Trophoblast cell (in vitro differentiated cells and primary cell): ENCODE measurements at regions not wholly inside any gene's neighbourhood (a gene's known extent, or its start where the extent isn't known, plus 50 kb on each side); places are given as distances from the start of the nearest gene placed in this dataset.

Experiments
- DNase-seq, 2 donors: peaks; one replicate each; pipeline ENCODE4 v3.0.0-alpha.2; 2016
- H2AFZ ChIP-seq: 2 replicates; pipeline ENCODE4 v1.6.1; 2013; ENCODE audit warnings: low read length, moderate library complexity, mild to moderate bottlenecking; ENCODE audit not compliant: insufficient read depth, poor library complexity
- H2AK5ac ChIP-seq: 2 replicates; pipeline ENCODE4 v1.6.1; 2013; ENCODE audit warnings: mild to moderate bottlenecking, low read length
- H2BK120ac ChIP-seq: 2 replicates; pipeline ENCODE4 v1.6.1; 2013; ENCODE audit warnings: low read length, mild to moderate bottlenecking, moderate library complexity; ENCODE audit not compliant: insufficient read depth, poor library complexity
- H2BK12ac ChIP-seq: 2 replicates; pipeline ENCODE4 v1.6.1; 2013; ENCODE audit warnings: mild to moderate bottlenecking, low read length, moderate library complexity
- H2BK5ac ChIP-seq: 2 replicates; pipeline ENCODE4 v1.6.1; 2013; ENCODE audit warnings: low read length, low read depth, moderate library complexity, mild to moderate bottlenecking; ENCODE audit not compliant: poor library complexity
- H3K14ac ChIP-seq: 2 replicates; pipeline ENCODE4 v1.6.1; 2013; ENCODE audit warnings: mild to moderate bottlenecking, low read length
- H3K18ac ChIP-seq: 2 replicates; pipeline ENCODE4 v1.6.1; 2013; ENCODE audit warnings: mild to moderate bottlenecking, low read length
- H3K23ac ChIP-seq: 2 replicates; pipeline ENCODE4 v1.6.1; 2013; ENCODE audit warnings: low read length
- H3K27ac ChIP-seq: 2 replicates; pipeline ENCODE4 v1.5.1; 2013; ENCODE audit warnings: low read depth, mild to moderate bottlenecking, inconsistent platforms, low read length, moderate library complexity
- H3K27me3 ChIP-seq: 2 replicates; pipeline ENCODE4 v1.6.1; 2013; ENCODE audit warnings: inconsistent platforms, mild to moderate bottlenecking, low read length, moderate library complexity; ENCODE audit not compliant: insufficient read depth
- H3K36me3 ChIP-seq, 2 experiments: 1 replicate in 1 of 2; 2 replicates in 1 of 2; pipeline ENCODE4 v1.6.1; 2013; ENCODE audit warnings: low read length in 2 of 2, mild to moderate bottlenecking in 2 of 2, moderate library complexity in 1 of 2; ENCODE audit not compliant: insufficient read depth in 2 of 2, control insufficient read depth in 1 of 2
- H3K4ac ChIP-seq: 2 replicates; pipeline ENCODE4 v1.6.1; 2013; ENCODE audit warnings: low read depth, mild to moderate bottlenecking, low read length, moderate library complexity
- H3K4me1 ChIP-seq, 2 experiments: 1 replicate in 1 of 2; 2 replicates in 1 of 2; pipeline ENCODE4 v1.6.1; 2013; ENCODE audit warnings: low read length in 2 of 2, mild to moderate bottlenecking in 2 of 2, moderate library complexity in 1 of 2; ENCODE audit not compliant: insufficient read depth in 2 of 2, control insufficient read depth in 1 of 2
- H3K4me2 ChIP-seq: 2 replicates; pipeline ENCODE4 v1.6.1; 2013; ENCODE audit warnings: inconsistent platforms, mild to moderate bottlenecking, low read length, moderate library complexity
- H3K4me3 ChIP-seq: 2 replicates; pipeline ENCODE4 v1.5.1; 2013; ENCODE audit warnings: mild to moderate bottlenecking, low read depth, low read length, inconsistent platforms
- H3K79me1 ChIP-seq: one replicate; pipeline ENCODE4 v1.6.1; 2013; ENCODE audit warnings: low read length
- H3K79me2 ChIP-seq: 2 replicates; pipeline ENCODE4 v1.6.1; 2013; ENCODE audit warnings: low read length, mild to moderate bottlenecking; ENCODE audit not compliant: control insufficient read depth, insufficient read depth, poor library complexity
- H3K9ac ChIP-seq: 2 replicates; pipeline ENCODE4 v1.6.1; 2013; ENCODE audit warnings: mild to moderate bottlenecking, low read length
- H3K9me3 ChIP-seq: 2 replicates; pipeline ENCODE4 v1.6.1; 2013; ENCODE audit warnings: low read depth, mild to moderate bottlenecking, control low read depth, inconsistent platforms, low read length; ENCODE audit not compliant: insufficient read depth
- H4K12ac ChIP-seq: 2 replicates; pipeline ENCODE4 v1.6.1; 2013; ENCODE audit warnings: low read depth, mild to moderate bottlenecking, low read length, moderate library complexity
- H4K8ac ChIP-seq: 2 replicates; pipeline ENCODE4 v1.6.1; 2013; ENCODE audit warnings: low read depth, mild to moderate bottlenecking, low read length, moderate library complexity
- H4K91ac ChIP-seq: one replicate; pipeline ENCODE4 v1.6.1; 2013; ENCODE audit warnings: low read depth, mild to moderate bottlenecking, low read length, moderate library complexity
- whole genome bisulfite sequencing: extraction: QIAGEN DNeasy Blood & Tissue Kit; methylation state at CpG from one replicate; pipeline ENCODE4 v1.1.7; 2013; ENCODE audit warnings: missing lambda C conversion rate; ENCODE audit not compliant: insufficient read length, insufficient coverage; ENCODE audit errors: extremely low coverage; 5-methylcytosine and 5-hydroxymethylcytosine counted together

GRCh38 chr9:8036914-8037524 is 237.4 kb upstream of the DMAC1 start:
- H2AFZ ChIP-seq, result no peak overlapping the region
- H3K27me3 ChIP-seq, result no peaks in the 10 kb centered on the region
- H3K4me2 ChIP-seq, result no peak overlapping the region
- no peak overlapping the region for H4K12ac ChIP-seq
- DNase-seq, result no peak
- H3K18ac ChIP-seq, result no peak overlapping the region
- H3K9me3 ChIP-seq, result peaks cover 7% of the 10 kb centered on the region
- H3K79me1 ChIP-seq, result no peaks in the 10 kb centered on the region
- H3K4ac ChIP-seq, result no peak overlapping the region
- H3K27ac ChIP-seq, result no peak overlapping the region
- no peaks in the 10 kb centered on the region for H3K36me3 ChIP-seq
- no peak overlapping the region for H4K8ac ChIP-seq
- no peak overlapping the region for H2BK12ac ChIP-seq
- H2BK120ac ChIP-seq, result no peak overlapping the region
- H3K23ac ChIP-seq, result no peak overlapping the region
- no peak overlapping the region for H4K91ac ChIP-seq
- no peak overlapping the region for H3K9ac ChIP-seq
- H3K4me3 ChIP-seq, result no peak overlapping the region
- no peak overlapping the region for H2AK5ac ChIP-seq
- H3K4me1 ChIP-seq, result no peaks in the 10 kb centered on the region
- no peaks in the 10 kb centered on the region for H3K79me2 ChIP-seq
- H2BK5ac ChIP-seq, result no peak overlapping the region
- no peak overlapping the region for H3K14ac ChIP-seq

GRCh38 chr9:8033794-8034193 is 234.2 kb upstream of the DMAC1 start:
- H3K36me3 ChIP-seq, result no peaks in the 10 kb centered on the region
- no peak overlapping the region for H4K12ac ChIP-seq
- no peak overlapping the region for H2AK5ac ChIP-seq
- H3K79me1 ChIP-seq, result no peaks in the 10 kb centered on the region
- no peak for DNase-seq
- no peak overlapping the region for H2BK12ac ChIP-seq
- H3K79me2 ChIP-seq, result no peaks in the 10 kb centered on the region
- H2BK5ac ChIP-seq, result no peak overlapping the region
- WGBS, result no CpG with 5 or more reads among the region's 2 CpGs
- H3K9me3 ChIP-seq, result peaks cover 7% of the 10 kb centered on the region
- H3K4me1 ChIP-seq, result no peaks in the 10 kb centered on the region
- H3K4ac ChIP-seq, result no peak overlapping the region
- no peak overlapping the region for H3K27ac ChIP-seq
- H2AFZ ChIP-seq, result no peak overlapping the region
- H3K4me2 ChIP-seq, result no peak overlapping the region
- H3K23ac ChIP-seq, result no peak overlapping the region
- no peak overlapping the region for H4K8ac ChIP-seq
- H3K9ac ChIP-seq, result no peak overlapping the region
- H2BK120ac ChIP-seq, result no peak overlapping the region
- H3K14ac ChIP-seq, result no peak overlapping the region
- H3K18ac ChIP-seq, result no peak overlapping the region
- H4K91ac ChIP-seq, result no peak overlapping the region
- H3K27me3 ChIP-seq, result no peaks in the 10 kb centered on the region
- no peak overlapping the region for H3K4me3 ChIP-seq

- Histone ChIP-seq H2BK12ac (no peak overlapping the region), H4K91ac (no peak overlapping the region), H3K14ac (no peak overlapping the region), H3K27ac (peak overlapping the region; percentile 56), H3K9ac (no peak overlapping the region), H3K36me3 (no peaks in the 10 kb centered on the region), H2BK120ac (no peak overlapping the region), H3K4me3 (no peak overlapping the region), H3K18ac (no peak overlapping the region), H3K79me1 (no peaks in the 10 kb centered on the region), H3K4me2 (no peak overlapping the region), H3K4me1 (no peaks in the 10 kb centered on the region), H3K79me2 (no peaks in the 10 kb centered on the region), H3K23ac (no peak overlapping the region), H4K12ac (no peak overlapping the region), H4K8ac (no peak overlapping the region), H2BK5ac (no peak overlapping the region), H3K27me3 (no peaks in the 10 kb centered on the region), H2AFZ (no peak overlapping the region), H3K9me3 (no peaks in the 10 kb centered on the region), H2AK5ac (no peak overlapping the region), H3K4ac (no peak overlapping the region)
- WGBS, result no CpG with 5 or more reads among the region's 4 CpGs
- no peak for DNase-seq
Measured at GRCh38 chr9:8030095-8030494, 230.5 kb upstream of the DMAC1 start.

GRCh38 chr9:8027351-8027750 is 227.8 kb upstream of the DMAC1 start:
- H3K79me1 ChIP-seq, result no peaks in the 10 kb centered on the region
- no peak overlapping the region for H2BK12ac ChIP-seq
- no peak overlapping the region for H4K8ac ChIP-seq
- no peak overlapping the region for H3K4ac ChIP-seq
- no peaks in the 10 kb centered on the region for H3K9me3 ChIP-seq
- no peak overlapping the region for H2BK5ac ChIP-seq
- H3K4me1 ChIP-seq, result no peaks in the 10 kb centered on the region
- no peak overlapping the region for H3K9ac ChIP-seq
- H2AFZ ChIP-seq, result no peak overlapping the region
- WGBS, result no CpG with 5 or more reads among the region's 4 CpGs
- no peak overlapping the region for H2BK120ac ChIP-seq
- H3K4me3 ChIP-seq, result no peak overlapping the region
- no peak overlapping the region for H2AK5ac ChIP-seq
- no peak overlapping the region for H3K18ac ChIP-seq
- no peak overlapping the region for H3K27ac ChIP-seq
- no peaks in the 10 kb centered on the region for H3K27me3 ChIP-seq
- H4K12ac ChIP-seq, result no peak overlapping the region
- H3K4me2 ChIP-seq, result no peak overlapping the region
- no peak overlapping the region for H3K23ac ChIP-seq
- H3K14ac ChIP-seq, result no peak overlapping the region
- H3K79me2 ChIP-seq, result no peaks in the 10 kb centered on the region
- H4K91ac ChIP-seq, result no peak overlapping the region
- DNase-seq, result no peak
- no peaks in the 10 kb centered on the region for H3K36me3 ChIP-seq
